CD14-positive monocyte (primary cell): ENCODE measurements at regions not wholly inside any gene's neighbourhood (a gene's known extent, or its start where the extent isn't known, plus 50 kb on each side); places are given as distances from the start of the nearest gene placed in this dataset.

Experiments
- DNase-seq, 3 donors: peaks; one replicate each; pipeline ENCODE4 v3.0.0-alpha.2; 2011 to 2022
- H2AFZ ChIP-seq: 2 replicates; pipeline ENCODE4 v1.6.0; 2012; ENCODE audit warnings: mild to moderate bottlenecking, low read depth, low read length, inconsistent platforms; ENCODE audit not compliant: insufficient read depth, poor library complexity, severe bottlenecking
- H3K27ac ChIP-seq, 2 donors: 1 replicate in 1 of 2; 2 replicates in 1 of 2; pipeline ENCODE4 v1.5.1; 2012 to 2013; ENCODE audit warnings: low read length in 2 of 2, control low read depth in 1 of 2, inconsistent platforms in 1 of 2, low read depth in 1 of 2, mild to moderate bottlenecking in 1 of 2
- H3K27me3 ChIP-seq, 2 donors: one replicate each; pipeline versions ENCODE4 v1.6.0 to v1.6.1; 2011 to 2013; ENCODE audit warnings: low read length in 2 of 2; ENCODE audit not compliant: control insufficient read depth in 2 of 2, insufficient read depth in 2 of 2
- H3K36me3 ChIP-seq, 2 donors: replicated peaks in 1 of 2; 1 replicate in 1 of 2; 2 replicates in 1 of 2; pipeline versions ENCODE4 v1.5.1 to v1.6.1; 2012 to 2013; ENCODE audit warnings: low read length in 2 of 2, control low read depth in 1 of 2, inconsistent platforms in 1 of 2, mild to moderate bottlenecking in 1 of 2; ENCODE audit not compliant: insufficient read depth in 2 of 2, control insufficient read depth in 1 of 2
- H3K4me1 ChIP-seq, 2 donors: 1 replicate in 1 of 2; 2 replicates in 1 of 2; pipeline versions ENCODE4 v1.5.1 to v1.6.1; 2012 to 2013; ENCODE audit warnings: low read length in 2 of 2, control low read depth in 1 of 2, inconsistent platforms in 1 of 2, mild to moderate bottlenecking in 1 of 2, moderate library complexity in 1 of 2; ENCODE audit not compliant: insufficient read depth in 2 of 2, control insufficient read depth in 1 of 2
- H3K4me2 ChIP-seq: replicated peaks from 2 replicates; pipeline ENCODE3; 2012; ENCODE audit warnings: low read length, moderate library complexity, mild to moderate bottlenecking; ENCODE audit not compliant: poor library complexity, severe bottlenecking; ENCODE audit errors: extremely low read depth
- H3K4me3 ChIP-seq, 3 experiments: fragments of 200-600 bp in 1 of 3; sonication (generic) in 1 of 3; replicated peaks in 1 of 3; 1 replicate in 2 of 3; 2 replicates in 1 of 3; pipeline ENCODE4 v1.5.1; 2011 to 2013; ENCODE audit warnings: low read length in 3 of 3, mild to moderate bottlenecking in 3 of 3, control low read depth in 2 of 3, low read depth in 2 of 3, inconsistent platforms in 1 of 3, moderate library complexity in 1 of 3
- H3K79me2 ChIP-seq: 2 replicates; pipeline ENCODE4 v1.6.0; 2012; ENCODE audit warnings: mild to moderate bottlenecking, control low read depth, inconsistent platforms, low read length, moderate library complexity; ENCODE audit not compliant: insufficient read depth
- H3K9ac ChIP-seq: 2 replicates; pipeline ENCODE4 v1.6.0; 2017; ENCODE audit warnings: low read length, mild to moderate bottlenecking; ENCODE audit not compliant: insufficient read depth, poor library complexity, severe bottlenecking
- H3K9me3 ChIP-seq, 2 donors: replicated peaks in 1 of 2; 1 replicate in 1 of 2; 2 replicates in 1 of 2; pipeline versions ENCODE4 v1.5.1 to v1.6.1; 2012 to 2013; ENCODE audit warnings: low read length in 2 of 2, control low read depth in 1 of 2; ENCODE audit not compliant: control insufficient read depth in 1 of 2, insufficient read depth in 1 of 2
- H4K20me1 ChIP-seq: 2 replicates; pipeline ENCODE4 v1.6.0; 2012; ENCODE audit warnings: mild to moderate bottlenecking, low read length, control low read depth, moderate library complexity; ENCODE audit not compliant: insufficient read depth
- H3K27ac Mint-ChIP-seq, 7 donors: one replicate each; pipeline ENCODE4 v1.8.0; 2020; ENCODE audit warnings: mild to moderate bottlenecking in 7 of 7, mixed read lengths in 7 of 7, moderate library complexity in 6 of 7, inconsistent platforms in 2 of 7
- H3K27me3 Mint-ChIP-seq, 3 donors: one replicate each; pipeline ENCODE4 v1.8.0; 2021 to 2022; ENCODE audit warnings: low read depth in 3 of 3, mild to moderate bottlenecking in 3 of 3, mixed read lengths in 3 of 3, moderate library complexity in 3 of 3, inconsistent platforms in 1 of 3
- H3K36me3 Mint-ChIP-seq, 2 donors: one replicate each; pipeline ENCODE4 v1.8.0; 2020; ENCODE audit warnings: mixed read lengths in 2 of 2, inconsistent platforms in 1 of 2, mild to moderate bottlenecking in 1 of 2
- H3K4me1 Mint-ChIP-seq: one replicate; pipeline ENCODE4 v1.8.0; 2020; ENCODE audit warnings: mild to moderate bottlenecking, mixed read lengths
- H3K4me3 Mint-ChIP-seq, 2 donors: one replicate each; pipeline ENCODE4 v1.8.0; 2020; ENCODE audit warnings: mild to moderate bottlenecking in 2 of 2, mixed read lengths in 2 of 2, moderate library complexity in 1 of 2
- H3K9me3 Mint-ChIP-seq, 7 donors: one replicate each; pipeline ENCODE4 v1.8.0; 2020 to 2022; ENCODE audit warnings: mixed read lengths in 7 of 7, mild to moderate bottlenecking in 6 of 7, moderate library complexity in 6 of 7, inconsistent platforms in 2 of 7
- WGBS: methylation state at CpG from one replicate; pipeline ENCODE4 v1.1.5; 2013; ENCODE audit warnings: missing lambda C conversion rate; ENCODE audit not compliant: insufficient coverage; 5-methylcytosine and 5-hydroxymethylcytosine counted together
- intact Hi-C, 2 donors: fragments of 100-400 bp; cut with micrococcal nuclease; formaldehyde crosslinking; loops; one replicate each; pipeline versions ENCODE4 v1.15.0 to v1.15.1; 2023
- TF ChIP-seq, protein P1 (sequence below): fragments of 200-600 bp; IDR thresholded peaks from one replicate; pipeline ENCODE4 v1.8.0; 2022; ENCODE audit warnings: antibody characterized with exemption, mild to moderate bottlenecking

DNA sequence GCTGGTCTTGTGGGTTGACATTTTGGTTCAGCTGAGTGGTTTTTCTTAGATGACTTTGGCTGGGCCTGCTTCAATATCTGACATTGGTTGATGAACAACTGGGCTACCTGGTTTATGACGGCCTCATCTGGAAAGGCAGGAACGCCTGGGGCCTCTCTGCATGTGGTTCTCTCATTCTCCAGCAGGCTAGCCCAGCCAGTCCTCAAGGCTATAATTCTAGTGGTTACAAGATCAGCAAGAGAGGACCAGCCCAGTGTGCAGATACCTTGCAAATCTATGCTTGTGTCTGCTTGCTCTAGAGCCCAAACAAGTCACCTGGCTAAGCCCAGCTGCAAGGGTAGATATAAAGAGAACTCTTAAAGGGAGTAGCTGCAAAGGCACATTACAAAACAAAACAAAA, 214.2 kb upstream of the PUDP start:
- no peaks in the 10 kb centered on the region for H3K4me1 Mint-ChIP-seq
- no peak overlapping the region for H3K4me3 ChIP-seq

DNA sequence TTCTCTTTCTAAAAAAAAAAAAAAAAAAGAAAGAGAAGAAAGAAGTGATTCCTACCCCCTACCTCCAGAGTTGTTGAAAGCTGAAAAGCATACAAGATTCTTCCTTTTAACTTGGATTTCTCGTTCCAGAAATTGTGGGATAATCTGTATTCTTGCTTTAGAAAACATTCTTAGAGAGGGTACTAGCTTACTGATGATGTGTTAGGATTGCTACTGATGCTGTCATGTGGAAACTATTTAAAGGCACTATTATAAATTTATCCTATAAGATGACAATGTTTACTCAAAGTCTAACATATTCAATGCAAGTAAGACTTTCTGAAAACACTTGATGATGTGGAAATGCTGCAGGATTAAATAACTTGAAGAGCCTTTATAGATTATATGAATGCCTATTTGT, 204.0 kb upstream of the PUDP start:
- Histone ChIP-seq H3K9ac (no peak overlapping the region), H4K20me1 (no peaks in the 10 kb centered on the region), H3K4me1 (no peaks in the 10 kb centered on the region), H3K4me3 (no peak overlapping the region), H3K4me2 (no peak overlapping the region), H3K27ac (no peak overlapping the region), H3K9me3 (no peaks in the 10 kb centered on the region), H3K79me2 (no peaks in the 10 kb centered on the region), H2AFZ (no peak overlapping the region), H3K36me3 (peaks cover 0 to 10% of the 10 kb centered on the region in 2 donors), H3K27me3 (no peaks in the 10 kb centered on the region)
- Mint-ChIP-seq H3K36me3 (peaks cover 7 to 10% of the 10 kb centered on the region in 2 donors), H3K4me3 (no peak overlapping the region), H3K27me3 (peaks cover 0 to 2% (median 2%) of the 10 kb centered on the region in 3 donors), H3K9me3 (peaks cover 0 to 1% (median 0%) of the 10 kb centered on the region in 7 donors), H3K27ac (no peak overlapping the region), H3K4me1 (no peaks in the 10 kb centered on the region)
- intact Hi-C loops = no loop called here
- DNase-seq = no peak
- TF ChIP-seq, protein P1, sequence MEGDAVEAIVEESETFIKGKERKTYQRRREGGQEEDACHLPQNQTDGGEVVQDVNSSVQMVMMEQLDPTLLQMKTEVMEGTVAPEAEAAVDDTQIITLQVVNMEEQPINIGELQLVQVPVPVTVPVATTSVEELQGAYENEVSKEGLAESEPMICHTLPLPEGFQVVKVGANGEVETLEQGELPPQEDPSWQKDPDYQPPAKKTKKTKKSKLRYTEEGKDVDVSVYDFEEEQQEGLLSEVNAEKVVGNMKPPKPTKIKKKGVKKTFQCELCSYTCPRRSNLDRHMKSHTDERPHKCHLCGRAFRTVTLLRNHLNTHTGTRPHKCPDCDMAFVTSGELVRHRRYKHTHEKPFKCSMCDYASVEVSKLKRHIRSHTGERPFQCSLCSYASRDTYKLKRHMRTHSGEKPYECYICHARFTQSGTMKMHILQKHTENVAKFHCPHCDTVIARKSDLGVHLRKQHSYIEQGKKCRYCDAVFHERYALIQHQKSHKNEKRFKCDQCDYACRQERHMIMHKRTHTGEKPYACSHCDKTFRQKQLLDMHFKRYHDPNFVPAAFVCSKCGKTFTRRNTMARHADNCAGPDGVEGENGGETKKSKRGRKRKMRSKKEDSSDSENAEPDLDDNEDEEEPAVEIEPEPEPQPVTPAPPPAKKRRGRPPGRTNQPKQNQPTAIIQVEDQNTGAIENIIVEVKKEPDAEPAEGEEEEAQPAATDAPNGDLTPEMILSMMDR = no peak
- no CpG with 5 or more reads among the region's 1 CpG for WGBS

More for the DNA sequence above, 214.2 kb upstream of the PUDP start:
- H4K20me1 ChIP-seq = no peaks in the 10 kb centered on the region
- intact Hi-C loops = no loop called here
- H3K27me3 ChIP-seq = no peaks in the 10 kb centered on the region
- no peak overlapping the region for H3K4me2 ChIP-seq
- no peaks in the 10 kb centered on the region for H3K36me3 Mint-ChIP-seq
- H3K79me2 ChIP-seq = no peaks in the 10 kb centered on the region
- H3K27ac ChIP-seq = no peak overlapping the region
- peaks cover 2 to 7% (median 5%) of the 10 kb centered on the region in 7 donors for H3K9me3 Mint-ChIP-seq
- H2AFZ ChIP-seq = no peak overlapping the region
- H3K9ac ChIP-seq = no peak overlapping the region
- no peaks in the 10 kb centered on the region for H3K36me3 ChIP-seq
- WGBS = 96% methylated on average over 2 of the region's 2 CpGs
- H3K4me1 ChIP-seq = no peaks in the 10 kb centered on the region
- H3K27ac Mint-ChIP-seq = no peak overlapping the region
- H3K4me3 Mint-ChIP-seq = no peak overlapping the region
- H3K27me3 Mint-ChIP-seq = peaks cover 3 to 5% (median 4%) of the 10 kb centered on the region in 3 donors
- peaks cover 0 to 4% of the 10 kb centered on the region in 2 donors for H3K9me3 ChIP-seq
- TF ChIP-seq, protein P1 = no peak
- no peak for DNase-seq
